ENCODE measurements at regions not wholly inside any gene's neighbourhood (a gene's known extent, or its start where the extent isn't known, plus 50 kb on each side); places are given as distances from the start of the nearest gene placed in this dataset.

DNA sequence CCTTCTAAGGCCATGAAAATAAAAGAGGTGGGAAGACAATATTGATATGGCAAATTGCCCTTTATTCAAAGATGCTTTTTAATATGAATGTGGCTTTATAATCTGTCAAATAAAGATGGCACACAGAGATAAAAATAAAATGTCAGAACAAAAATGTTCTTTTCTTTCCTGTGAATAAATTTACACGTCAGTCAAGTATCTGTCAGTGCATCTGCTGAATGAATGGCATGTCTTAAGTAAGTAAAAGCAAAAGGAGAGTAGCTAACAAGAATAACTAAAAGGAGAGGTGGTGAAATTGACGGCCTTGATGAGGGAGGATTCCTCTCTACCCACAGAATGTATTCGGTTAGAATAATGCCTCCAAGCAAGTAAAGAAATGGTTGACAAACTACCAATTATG, 1021.7 kb upstream of the GBE1 start:
- FAIRE-seq (no peak), DNase-seq (ENCODE audit: low spot score in 2 of 2) (no peak)

DNA sequence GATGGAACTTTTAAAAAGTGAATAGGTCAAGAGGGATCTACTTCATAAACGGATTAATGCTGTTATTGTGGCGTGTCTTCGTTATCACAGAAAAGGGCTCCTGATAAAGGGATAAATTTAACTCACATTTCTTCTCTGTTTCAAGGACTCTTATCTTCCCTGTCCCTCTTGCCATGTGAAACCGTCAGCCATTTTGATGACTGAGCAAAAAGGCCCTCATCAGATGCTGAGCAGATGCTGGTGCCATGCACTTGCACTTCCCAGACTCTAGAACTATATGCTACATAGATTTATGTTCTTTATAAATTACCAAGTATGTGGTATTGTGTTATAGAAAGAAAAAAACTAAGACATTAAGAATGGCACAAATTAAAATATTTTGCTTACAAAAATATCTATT, 1011.8 kb upstream of the GBE1 start:
- DNase-seq (ENCODE audit: low spot score in 2 of 2) (no peak), FAIRE-seq (no peak)

DNA sequence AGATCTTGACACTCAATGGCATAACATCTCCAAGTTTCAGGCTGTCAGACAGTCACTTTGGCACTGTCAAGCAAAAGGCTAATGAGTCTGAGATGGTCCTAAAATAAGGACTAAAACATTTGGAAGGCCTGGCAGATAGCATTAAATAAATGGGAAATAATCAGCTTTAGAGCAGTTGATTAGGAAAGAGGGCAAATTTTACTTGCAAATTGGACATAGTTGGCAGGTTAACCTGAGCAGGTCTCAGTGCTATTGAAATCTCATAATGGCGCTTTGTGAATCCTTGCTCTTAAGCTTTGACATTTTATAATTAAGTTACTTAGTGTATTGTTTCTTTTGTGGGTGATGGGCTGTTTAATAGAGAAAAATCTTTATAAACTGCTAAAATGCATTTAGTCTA, 1003.1 kb upstream of the GBE1 start:
- DNase-seq (ENCODE audit: low spot score in 2 of 2), result no peak
- FAIRE-seq, result no peak

DNA sequence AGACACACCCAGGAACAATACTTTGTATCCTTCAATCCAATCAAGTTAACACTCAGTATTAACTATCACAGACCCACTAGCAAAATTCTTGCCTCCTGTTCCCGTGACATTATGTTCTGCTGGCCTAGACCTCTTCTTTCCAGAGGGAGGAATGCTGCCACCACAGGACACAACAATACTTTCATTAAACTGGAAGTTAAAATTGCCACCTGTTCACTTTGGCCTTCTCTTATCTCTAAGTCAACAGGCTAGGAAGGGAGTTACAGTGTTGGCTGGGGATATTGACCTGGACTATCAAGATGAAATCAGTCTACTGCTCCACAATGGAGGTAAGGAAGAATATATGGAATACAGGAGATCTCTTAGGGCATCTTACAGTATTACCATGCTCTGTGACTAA, 1000.4 kb upstream of the GBE1 start:
- FAIRE-seq, result no peak
- DNase-seq (ENCODE audit: low spot score in 2 of 2), result no peak

DNA sequence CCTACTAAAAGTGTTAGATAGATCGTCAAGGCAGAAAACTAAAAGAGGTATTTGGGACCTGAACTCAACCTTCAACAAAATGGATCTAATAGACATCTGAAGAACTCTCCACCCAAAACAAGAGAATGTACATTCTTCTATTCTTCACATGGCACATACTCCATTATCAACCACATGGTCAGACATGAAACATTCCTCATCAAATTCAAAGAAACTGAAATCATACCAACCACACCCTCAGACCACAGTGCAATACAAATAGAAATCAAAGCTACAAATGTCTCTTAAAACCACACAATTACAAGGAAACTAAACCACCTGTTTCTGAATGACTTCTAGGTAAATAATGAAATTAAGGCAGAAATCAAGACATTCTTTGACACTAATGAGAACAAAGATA, 984.1 kb upstream of the GBE1 start:
- FAIRE-seq (no peak), DNase-seq (ENCODE audit: low spot score in 2 of 2) (no peak)

DNA sequence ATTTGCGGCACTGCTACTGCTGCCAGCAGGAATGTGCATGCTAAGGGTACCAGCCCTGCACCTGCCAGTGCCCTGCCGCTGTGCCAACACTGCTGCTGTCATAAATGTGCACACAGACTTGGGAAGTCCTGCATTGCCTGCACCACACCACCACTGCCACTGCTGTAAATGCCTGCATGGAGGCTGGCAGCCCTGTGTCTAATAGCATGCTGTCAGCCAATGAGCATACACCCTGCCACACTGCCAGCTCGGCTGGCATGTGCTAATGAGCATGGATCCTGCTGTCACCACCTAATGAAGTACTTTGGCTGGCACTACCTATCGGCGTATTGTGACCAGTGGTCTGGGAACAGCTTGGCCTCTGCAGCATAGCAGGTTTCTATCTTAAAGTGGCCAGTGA, 981.8 kb upstream of the GBE1 start:
- DNase-seq (ENCODE audit: low spot score in 2 of 2) (no peak), FAIRE-seq (no peak)

DNA sequence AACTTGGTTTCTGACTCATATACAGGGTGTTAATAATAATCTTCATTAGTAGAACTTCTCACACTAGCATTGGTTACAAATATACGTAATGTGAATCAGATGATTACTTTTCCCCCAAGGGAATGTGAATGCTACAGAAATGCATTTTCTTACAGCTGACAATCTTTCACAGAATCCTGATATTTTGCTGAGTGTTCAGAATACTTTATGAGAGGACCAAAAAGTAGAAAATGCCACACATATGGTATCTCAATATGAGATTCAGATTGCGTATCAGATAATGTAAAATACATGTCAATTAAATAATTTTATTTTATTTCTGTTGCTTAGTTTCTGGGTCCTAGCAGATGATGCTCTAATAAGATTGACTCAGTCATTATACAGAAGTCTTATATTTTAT, 979.9 kb upstream of the GBE1 start:
- FAIRE-seq (no peak), DNase-seq (ENCODE audit: low spot score in 2 of 2) (no peak)

DNA sequence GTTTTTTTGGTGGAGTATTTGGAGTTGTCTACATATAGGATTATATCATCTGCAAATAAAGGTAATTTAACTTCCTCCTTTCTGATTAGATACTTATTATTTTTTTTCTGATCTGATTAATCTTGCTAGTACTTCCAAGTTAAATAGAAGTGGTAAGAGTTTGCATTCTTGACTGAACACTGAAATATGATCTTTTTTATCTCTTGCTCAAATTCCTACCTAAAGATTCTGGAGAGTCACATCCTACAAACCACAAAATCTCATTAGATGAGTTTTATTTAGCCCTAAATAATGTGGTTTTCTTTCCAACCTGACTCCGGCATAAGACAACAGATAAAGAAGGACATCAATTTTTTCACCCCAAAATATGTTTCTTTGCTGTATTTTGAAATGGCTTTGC, 977.9 kb upstream of the GBE1 start:
- FAIRE-seq, result no peak
- no peak for DNase-seq (ENCODE audit: low spot score in 2 of 2)

DNA sequence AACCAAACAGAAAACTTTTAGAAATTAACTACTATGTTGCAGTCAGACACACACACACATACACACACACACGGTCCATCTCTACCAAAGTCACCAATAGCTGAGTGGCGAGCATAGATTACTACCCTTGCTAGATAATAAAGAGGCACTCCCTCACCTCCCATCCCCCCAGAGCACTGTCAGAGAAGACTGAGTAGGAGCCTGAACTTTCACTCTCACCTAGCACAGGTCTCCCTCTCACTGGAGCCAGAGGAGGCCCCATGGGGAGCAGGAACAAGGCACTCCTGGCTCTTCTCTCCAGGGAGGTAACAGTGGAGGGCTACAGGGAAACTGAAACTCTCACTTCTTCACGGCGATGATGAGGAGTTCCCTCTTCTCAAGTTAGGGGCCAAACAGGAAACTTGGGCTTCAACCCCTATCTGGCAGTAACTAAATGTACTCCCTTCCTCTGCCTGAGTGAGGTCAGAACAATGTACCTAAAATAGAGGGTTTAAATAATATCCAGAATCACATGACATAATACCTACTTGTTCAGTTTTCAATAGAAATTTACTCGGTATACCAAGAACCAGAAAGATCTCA, 975.3 kb upstream of the GBE1 start:
- FAIRE-seq, result no peak

DNA sequence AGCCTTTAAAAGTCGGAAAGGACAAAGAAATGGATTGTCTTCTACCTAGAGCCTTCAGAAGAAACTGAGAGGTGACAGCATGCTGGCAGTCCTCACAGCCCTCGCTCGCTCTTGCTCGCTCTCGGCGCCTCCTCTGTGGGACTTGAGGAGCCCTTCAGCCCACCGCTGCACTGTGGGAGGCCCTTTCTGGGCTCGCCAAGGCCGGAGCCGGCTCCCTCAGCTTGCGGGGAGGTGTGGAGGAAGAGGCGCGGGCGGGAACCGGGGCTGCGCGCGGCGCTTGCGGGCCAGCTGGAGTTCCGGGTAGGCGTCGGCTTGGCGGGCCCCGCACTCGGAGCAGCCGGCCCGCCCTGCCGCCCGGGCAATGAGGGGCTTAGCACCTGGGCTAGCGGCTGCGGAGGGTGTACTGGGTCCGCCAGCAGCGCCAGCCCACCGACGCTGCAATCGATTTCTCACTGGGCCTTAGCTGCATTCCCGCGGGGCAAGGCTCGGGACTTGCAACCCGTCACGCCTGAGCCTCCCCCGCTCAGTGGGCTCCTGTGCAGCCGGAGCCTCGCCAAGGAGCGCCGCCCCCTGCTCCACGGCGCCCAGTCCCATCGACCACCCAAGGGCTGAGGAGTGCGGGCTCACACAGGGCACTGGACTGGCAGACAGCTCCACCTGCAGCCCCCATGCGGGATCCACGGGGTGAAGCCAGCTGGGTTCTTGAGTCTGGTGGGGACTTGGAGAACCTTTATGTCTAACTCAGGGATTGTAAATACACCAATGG, 953.8 kb upstream of the GBE1 start:
- FAIRE-seq (no peak), DNase-seq (ENCODE audit: low spot score in 2 of 2) (no peak)

More for the DNA sequence above, 975.3 kb upstream of the GBE1 start:
- DNase-seq (ENCODE audit: low spot score in 2 of 2), result no peak

DNA sequence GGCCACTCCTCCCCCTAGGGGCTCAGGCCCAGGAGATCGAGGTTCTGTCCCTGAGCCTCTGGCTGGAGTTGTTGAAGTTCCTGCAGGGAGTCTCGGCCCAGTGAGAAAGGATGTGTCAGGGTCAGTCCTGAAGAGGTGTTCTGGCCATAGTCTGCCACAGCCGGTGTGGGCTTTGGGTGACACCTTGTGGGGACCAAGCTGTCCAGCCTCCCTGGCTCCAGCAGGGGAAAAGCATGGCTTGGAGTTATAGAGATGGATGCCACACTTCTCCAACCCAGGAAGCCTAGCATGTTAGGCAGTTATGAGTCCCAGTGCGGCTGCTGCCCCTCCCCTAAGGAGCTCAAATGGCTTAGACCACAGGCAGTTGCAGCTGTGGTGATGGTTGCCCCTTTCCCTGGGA, 945.6 kb upstream of the GBE1 start:
- DNase-seq (ENCODE audit: low spot score in 2 of 2) (no peak), FAIRE-seq (no peak)

DNA sequence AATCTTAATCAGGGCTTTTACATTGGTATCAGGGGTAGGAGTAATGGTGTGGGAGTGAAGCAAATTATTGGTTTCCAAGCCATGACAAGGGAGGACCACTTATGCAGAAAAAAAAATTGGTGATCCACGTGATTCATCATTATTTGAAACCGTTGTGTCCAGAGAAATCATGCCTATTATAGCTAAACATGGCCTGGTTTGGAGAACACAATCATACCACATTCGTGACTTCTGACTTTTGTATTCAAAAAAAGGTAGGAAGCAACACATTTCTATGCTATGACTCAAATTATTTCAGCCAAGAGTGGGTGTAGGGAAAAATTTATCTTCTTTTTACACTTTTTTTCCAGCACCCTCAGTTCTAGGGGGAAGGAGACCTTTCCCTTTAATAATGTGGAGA, 924.3 kb upstream of the GBE1 start:
- DNase-seq (ENCODE audit: low spot score in 2 of 2), result no peak
- no peak for FAIRE-seq

DNA sequence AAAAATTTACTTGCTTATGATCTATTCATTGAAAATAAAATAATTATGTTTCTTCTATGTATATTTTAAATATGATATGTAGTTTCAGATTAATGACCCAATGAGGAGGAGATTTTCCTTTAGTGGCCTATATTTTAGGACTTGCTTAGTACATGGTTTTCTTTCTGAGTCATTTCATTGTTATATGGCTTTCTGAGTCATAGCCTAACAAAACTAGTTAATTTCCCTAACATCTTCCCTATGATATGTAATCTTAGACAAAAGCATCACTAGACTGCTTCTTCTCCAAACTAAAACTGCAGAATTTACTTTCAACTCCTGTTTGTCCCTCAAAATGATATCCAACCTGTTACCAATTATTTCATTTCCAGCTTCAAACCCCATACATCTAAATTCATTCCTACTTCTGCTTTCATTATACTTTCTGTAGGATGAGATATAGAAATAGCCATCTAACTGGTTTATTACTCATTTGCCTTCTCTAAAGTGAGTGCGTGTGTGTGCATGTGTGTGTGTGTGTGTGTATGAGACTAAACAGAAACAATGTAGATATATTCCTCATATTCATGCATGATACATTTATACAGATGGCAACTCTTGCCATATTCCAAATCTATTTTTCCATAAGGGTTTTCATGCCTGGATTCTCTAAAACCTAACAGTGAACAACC, 915.0 kb upstream of the GBE1 start:
- DNase-seq (ENCODE audit: low spot score in 2 of 2) (no peak), FAIRE-seq (no peak)

DNA sequence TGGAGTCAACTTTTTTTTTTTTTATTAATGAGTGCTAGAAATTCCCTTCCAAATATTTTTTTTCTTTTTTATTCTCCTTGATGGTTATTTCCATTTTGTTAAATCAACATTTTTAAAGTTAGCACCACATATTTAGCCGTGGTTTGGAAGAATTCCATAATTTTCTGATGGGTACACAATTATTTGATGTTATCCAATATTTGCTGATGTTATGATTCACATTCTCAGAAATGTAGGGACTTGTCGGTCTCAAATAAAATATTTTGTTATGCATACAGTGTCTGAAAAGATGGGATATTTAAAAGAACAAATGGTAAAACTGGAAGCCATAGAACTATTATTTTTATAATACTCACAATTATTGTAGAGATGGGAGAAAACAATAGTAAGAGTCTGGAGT, 911.5 kb upstream of the GBE1 start:
- DNase-seq (ENCODE audit: low spot score in 2 of 2) (no peak), FAIRE-seq (no peak)

DNA sequence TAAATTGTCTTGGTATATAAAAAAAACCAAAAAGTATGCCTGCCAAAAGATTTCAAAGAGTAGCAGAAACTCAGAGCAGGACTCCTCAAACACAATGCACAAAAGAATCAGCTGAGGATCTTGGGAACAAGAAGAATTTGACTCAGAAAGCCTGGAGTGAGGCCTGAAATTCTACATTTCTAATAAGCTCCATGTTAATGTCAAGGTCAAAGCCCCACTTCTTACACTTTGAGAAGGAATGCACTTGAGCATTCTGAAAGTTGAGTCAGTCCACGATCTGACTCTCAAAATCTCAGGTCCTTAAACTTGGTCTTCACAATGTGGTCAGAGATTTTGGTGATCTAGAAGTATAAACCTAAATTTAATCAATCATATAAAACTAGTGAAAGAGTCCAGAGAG, 910.0 kb upstream of the GBE1 start:
- FAIRE-seq (no peak), DNase-seq (ENCODE audit: low spot score in 2 of 2) (no peak)

DNA sequence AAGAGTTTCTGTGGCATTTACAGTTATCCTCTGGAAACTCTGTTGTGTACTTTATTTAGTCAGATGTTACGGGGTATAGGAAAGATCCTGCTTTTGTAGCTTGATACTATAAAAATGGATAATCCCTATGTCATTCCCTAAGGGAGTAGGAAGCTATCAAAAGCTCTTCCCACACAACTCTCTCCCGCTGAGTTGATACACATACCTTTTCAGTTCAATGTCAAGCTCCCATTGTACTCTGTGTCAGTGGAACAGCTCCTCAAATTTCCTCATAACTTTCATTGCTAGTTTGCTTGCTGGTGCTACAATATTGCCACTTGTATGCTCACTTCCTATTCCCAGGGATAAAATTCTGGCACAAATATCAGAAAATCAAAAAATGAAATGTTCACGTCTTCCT, 893.3 kb upstream of the GBE1 start:
- FAIRE-seq (no peak), DNase-seq (ENCODE audit: low spot score in 2 of 2) (no peak)

DNA sequence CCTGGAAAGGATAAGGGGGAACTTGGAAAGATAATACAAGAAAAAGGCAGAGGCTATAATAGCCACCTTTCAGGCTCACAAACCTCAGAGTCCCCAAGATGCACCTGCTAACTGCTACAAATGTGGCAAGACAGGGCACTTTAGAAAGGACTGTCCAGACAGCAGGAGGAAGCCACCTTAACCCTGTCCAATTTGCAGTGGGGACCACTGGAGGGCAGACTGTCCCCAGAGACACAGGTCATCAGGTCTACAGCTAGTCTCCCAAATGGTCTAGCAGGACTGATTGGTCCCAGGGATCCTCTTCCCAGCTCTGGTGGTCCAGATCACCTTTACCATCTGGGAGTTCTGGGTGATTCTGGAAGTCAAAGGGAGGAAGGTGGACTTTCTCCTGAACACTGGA, 882.5 kb upstream of the GBE1 start:
- no peak for DNase-seq (ENCODE audit: low spot score in 2 of 2)
- FAIRE-seq, result no peak

DNA sequence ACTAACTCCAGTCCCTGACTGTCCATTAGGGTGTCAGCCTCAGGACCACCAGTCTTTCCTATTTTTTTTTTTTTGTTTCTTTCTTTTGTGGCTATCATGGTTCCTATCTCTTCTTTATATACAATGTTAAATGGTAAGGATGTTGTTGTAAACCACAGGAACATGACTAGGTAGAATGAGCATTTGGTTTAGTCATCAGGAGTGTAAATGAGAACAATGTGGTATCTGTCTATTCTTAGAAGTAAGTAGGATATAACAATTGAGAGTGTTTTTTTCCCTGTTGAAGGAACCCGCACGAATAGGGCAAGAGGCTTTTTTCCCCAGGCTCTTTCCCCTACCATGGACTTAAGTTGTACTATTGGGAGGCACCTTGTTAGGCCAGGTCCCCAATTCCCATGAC, 880.3 kb upstream of the GBE1 start:
- DNase-seq (ENCODE audit: low spot score in 2 of 2), result no peak
- no peak for FAIRE-seq

DNA sequence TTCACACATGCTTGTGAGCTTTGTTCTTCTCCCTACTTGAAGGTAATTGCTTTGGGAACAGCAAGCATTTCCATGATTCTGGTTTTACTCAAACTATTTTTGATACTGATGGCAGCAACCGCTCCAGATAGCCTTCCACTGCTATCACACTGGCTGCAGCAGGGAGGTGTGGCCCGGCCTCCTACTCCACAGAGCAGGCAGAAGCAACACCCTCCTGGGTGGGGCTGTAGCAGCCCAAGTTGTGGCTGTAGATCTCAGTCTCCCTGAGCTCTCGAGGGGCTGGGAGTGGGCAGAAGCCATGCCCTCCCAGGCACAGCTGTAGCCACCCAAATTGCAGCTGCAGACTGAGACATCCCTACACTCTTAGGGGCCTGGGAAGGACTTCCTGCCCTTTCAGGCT, 878.8 kb upstream of the GBE1 start:
- FAIRE-seq, result no peak
- DNase-seq (ENCODE audit: low spot score in 2 of 2), result no peak

DNA sequence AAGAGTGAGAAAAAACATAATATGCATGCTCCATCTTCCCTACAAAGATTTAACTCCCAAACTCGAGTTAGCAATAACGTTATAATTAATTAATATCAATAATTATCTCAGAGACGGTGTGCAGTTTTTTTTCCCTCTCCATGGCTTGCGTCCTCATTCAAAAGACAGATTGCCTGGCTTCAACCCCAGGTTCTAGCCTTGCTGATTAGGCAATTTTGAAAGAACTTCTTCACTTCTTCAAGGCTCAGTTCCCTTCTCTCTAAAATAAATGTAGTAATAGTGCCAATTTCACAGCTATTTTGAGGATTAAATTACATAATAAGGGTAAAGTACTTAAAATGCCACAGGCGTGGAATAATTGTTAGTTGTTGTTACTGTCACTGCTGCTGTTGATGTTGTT, 876.1 kb upstream of the GBE1 start:
- DNase-seq (ENCODE audit: low spot score in 2 of 2), result no peak
- FAIRE-seq, result no peak

DNA sequence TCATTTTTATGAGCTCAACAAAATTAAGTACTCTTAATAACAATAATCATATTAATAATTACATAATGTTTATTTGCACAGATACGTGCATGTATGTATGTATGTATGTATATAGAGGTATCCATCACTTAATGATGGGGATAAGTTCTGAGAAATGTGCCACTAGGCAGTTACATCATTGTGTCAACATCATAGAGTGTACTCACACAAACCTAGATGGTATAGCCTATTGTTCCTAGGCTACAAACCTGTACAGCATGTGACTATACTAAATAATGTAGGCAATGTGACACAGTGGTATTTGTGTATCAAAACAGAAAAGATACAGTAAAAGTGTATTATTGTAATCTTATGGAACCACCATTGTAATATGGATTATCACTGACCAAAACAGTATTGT, 874.7 kb upstream of the GBE1 start:
- FAIRE-seq (no peak), DNase-seq (ENCODE audit: low spot score in 2 of 2) (no peak)

DNA sequence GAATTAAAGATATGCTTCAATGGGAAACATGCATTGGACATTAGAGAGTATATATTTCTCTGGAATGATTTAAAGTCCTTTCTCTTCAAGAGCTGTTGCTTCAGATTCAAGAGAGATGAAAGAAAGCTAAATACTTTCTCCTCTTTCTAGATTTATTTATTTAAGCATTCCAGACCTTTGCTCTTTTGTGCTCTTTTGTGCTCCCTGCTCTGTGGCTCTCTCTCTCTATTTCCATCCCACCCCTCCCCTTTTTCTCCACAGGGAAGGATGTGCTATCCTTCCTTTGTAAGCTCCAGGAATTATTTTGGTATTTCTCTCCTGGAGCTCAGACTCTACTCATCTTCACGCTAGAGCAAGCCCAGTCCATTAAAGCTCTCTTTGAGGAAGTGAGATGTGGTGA, 871.9 kb upstream of the GBE1 start:
- DNase-seq (ENCODE audit: low spot score in 2 of 2), result no peak
- FAIRE-seq, result no peak
